ENCODE measurements at regions not wholly inside any gene's neighbourhood (a gene's known extent, or its start where the extent isn't known, plus 50 kb on each side); places are given as distances from the start of the nearest gene placed in this dataset.

DNA sequence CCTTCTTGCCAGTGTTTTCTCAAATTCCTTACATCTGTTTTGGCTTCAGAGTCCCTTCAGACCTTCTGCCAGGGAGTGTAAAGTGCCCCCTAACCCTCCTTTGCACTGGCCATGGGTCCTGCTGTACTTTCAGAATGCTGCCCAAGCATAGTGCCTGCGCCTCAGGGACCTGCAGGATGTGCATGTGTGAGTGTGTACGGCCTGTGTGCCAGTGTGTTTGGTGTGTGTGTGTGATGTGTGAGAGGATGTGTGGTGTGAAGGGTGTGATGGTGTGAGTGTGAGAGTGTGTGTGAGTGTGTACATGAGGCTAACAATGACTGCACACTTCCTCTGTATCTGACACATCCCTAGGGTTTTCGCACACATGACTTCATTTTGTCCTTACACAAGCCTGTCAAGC, 265.8 kb upstream of the RAB4A start:
- H2AFZ ChIP-seq (ENCODE audit: low read length) = no peak overlapping the region
- no peaks in the 10 kb centered on the region for H4K20me1 ChIP-seq (ENCODE audit: insufficient read depth, low read length)
- H3K9ac ChIP-seq (ENCODE audit: low read length) = no peak overlapping the region
- H3K4me1 ChIP-seq (ENCODE audit: low read length) = no peaks in the 10 kb centered on the region
- H3K4me3 ChIP-seq (ENCODE audit: low read length) = no peak overlapping the region
- TF ChIP-seq, protein P1, sequence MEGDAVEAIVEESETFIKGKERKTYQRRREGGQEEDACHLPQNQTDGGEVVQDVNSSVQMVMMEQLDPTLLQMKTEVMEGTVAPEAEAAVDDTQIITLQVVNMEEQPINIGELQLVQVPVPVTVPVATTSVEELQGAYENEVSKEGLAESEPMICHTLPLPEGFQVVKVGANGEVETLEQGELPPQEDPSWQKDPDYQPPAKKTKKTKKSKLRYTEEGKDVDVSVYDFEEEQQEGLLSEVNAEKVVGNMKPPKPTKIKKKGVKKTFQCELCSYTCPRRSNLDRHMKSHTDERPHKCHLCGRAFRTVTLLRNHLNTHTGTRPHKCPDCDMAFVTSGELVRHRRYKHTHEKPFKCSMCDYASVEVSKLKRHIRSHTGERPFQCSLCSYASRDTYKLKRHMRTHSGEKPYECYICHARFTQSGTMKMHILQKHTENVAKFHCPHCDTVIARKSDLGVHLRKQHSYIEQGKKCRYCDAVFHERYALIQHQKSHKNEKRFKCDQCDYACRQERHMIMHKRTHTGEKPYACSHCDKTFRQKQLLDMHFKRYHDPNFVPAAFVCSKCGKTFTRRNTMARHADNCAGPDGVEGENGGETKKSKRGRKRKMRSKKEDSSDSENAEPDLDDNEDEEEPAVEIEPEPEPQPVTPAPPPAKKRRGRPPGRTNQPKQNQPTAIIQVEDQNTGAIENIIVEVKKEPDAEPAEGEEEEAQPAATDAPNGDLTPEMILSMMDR (IDR thresholded peaks at IDR 0.05; ENCODE audit: low read length) = no peak
- TF ChIP-seq EZH2phosphoT487 (IDR thresholded peaks at IDR 0.05; ENCODE audit: low read length) (no peak), EZH2 (optimal IDR thresholded peaks at IDR 0.05; ENCODE audit: low read depth, low read length) (no peak)
- H3K27me3 ChIP-seq (replicated peaks; ENCODE audit: insufficient read depth, low read length) = no peaks in the 10 kb centered on the region
- H3K9me2 ChIP-seq (replicated peaks; ENCODE audit: insufficient read depth, low read length) = no peaks in the 10 kb centered on the region
- no peaks in the 10 kb centered on the region for H3K79me2 ChIP-seq (ENCODE audit: low read length)
- DNase-seq = no peak
- no peaks in the 10 kb centered on the region for H3K9me3 ChIP-seq (replicated peaks; ENCODE audit: insufficient read depth, low read length)
- no peaks in the 10 kb centered on the region for H3F3A ChIP-seq (ENCODE audit: insufficient read depth, low read length)
- no peak overlapping the region for H3K4me2 ChIP-seq (ENCODE audit: low read depth, low read length)
- no peaks in the 10 kb centered on the region for H3K36me3 ChIP-seq (replicated peaks; ENCODE audit: insufficient read depth, low read length)
- no peak overlapping the region for H3K27ac ChIP-seq (ENCODE audit: low read length)

DNA sequence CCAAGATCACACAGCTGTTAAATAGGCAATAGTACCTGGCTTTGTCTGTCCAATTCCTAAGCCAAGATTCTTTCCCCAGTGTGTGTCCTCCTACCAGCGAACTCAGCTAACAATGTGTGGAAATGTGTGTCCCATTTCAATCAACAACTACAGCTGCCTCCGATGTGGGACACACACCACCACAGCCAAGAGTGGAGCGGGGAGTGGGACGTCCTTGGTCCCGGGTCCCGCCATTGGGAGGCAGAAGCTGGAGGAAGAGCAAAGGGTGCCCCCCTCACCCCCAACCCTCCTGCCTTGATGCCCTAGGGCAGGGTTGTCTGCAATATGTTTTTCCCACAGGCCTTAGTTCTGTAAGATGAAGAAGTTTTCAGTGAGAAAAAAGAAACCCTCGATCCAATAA, 265.4 kb upstream of the RAB4A start:
- Histone ChIP-seq H3F3A (ENCODE audit: insufficient read depth, low read length) (no peaks in the 10 kb centered on the region), H3K27me3 (replicated peaks; ENCODE audit: insufficient read depth, low read length) (no peaks in the 10 kb centered on the region), H3K9ac (ENCODE audit: low read length) (no peak overlapping the region), H3K4me2 (ENCODE audit: low read depth, low read length) (no peak overlapping the region), H3K4me1 (ENCODE audit: low read length) (no peaks in the 10 kb centered on the region), H3K4me3 (ENCODE audit: low read length) (no peak overlapping the region), H3K79me2 (ENCODE audit: low read length) (no peaks in the 10 kb centered on the region), H3K9me2 (replicated peaks; ENCODE audit: insufficient read depth, low read length) (no peaks in the 10 kb centered on the region), H3K27ac (ENCODE audit: low read length) (no peak overlapping the region), H3K36me3 (replicated peaks; ENCODE audit: insufficient read depth, low read length) (no peaks in the 10 kb centered on the region), H2AFZ (ENCODE audit: low read length) (no peak overlapping the region), H4K20me1 (ENCODE audit: insufficient read depth, low read length) (no peaks in the 10 kb centered on the region), H3K9me3 (replicated peaks; ENCODE audit: insufficient read depth, low read length) (no peaks in the 10 kb centered on the region)
- no peak for TF ChIP-seq EZH2 (optimal IDR thresholded peaks at IDR 0.05; ENCODE audit: low read depth, low read length)
- no peak for DNase-seq

DNA sequence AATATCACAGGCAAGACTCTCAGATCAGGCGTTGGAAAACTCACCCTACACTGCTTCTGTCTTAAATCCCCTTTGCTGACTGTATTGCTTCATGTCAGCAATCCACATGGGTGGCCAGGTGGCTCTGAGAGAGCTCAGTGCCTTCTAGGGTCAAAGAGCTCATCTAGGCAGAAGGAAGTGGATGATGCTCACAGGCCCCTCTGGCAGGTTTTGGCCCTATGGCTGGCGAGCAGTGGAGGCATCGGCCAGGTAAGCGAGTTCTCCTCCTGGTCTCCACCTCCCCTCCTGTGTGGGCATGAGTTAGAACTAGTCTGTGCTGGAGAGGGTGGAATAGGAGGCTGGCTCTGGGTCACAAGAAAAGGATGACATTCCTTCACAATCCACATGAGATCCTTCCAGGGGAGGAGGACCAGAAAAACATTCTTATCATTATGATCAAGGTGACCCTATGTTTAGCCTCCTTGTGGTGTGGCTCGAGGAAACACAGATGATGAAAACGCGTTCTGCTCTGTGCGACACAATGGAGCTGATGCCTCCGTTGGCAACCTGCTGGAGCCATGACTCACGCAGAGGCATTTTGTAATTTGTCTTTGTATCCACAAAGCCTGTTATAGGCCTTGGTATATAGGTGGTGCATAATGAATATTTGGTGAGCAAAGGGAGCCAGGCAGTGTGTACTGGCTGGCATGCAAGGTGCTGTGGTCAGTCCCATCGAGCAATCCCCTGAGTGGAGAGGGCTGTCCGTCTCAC, 264.6 kb upstream of the RAB4A start:
- no peak overlapping the region for H3K27ac ChIP-seq (ENCODE audit: low read length)
- TF ChIP-seq, protein P1 (IDR thresholded peaks at IDR 0.05; ENCODE audit: low read length) = no peak
- TF ChIP-seq EZH2phosphoT487 (IDR thresholded peaks at IDR 0.05; ENCODE audit: low read length) = no peak
- no peak for TF ChIP-seq EZH2 (optimal IDR thresholded peaks at IDR 0.05; ENCODE audit: low read depth, low read length)
- H3K79me2 ChIP-seq (ENCODE audit: low read length) = no peaks in the 10 kb centered on the region
- no peak overlapping the region for H2AFZ ChIP-seq (ENCODE audit: low read length)
- no peaks in the 10 kb centered on the region for H3F3A ChIP-seq (ENCODE audit: insufficient read depth, low read length)
- H3K4me3 ChIP-seq (ENCODE audit: low read length) = no peak overlapping the region
- no peak overlapping the region for H3K4me2 ChIP-seq (ENCODE audit: low read depth, low read length)
- no peaks in the 10 kb centered on the region for H3K27me3 ChIP-seq (replicated peaks; ENCODE audit: insufficient read depth, low read length)
- H3K9me3 ChIP-seq (replicated peaks; ENCODE audit: insufficient read depth, low read length) = no peaks in the 10 kb centered on the region
- no peaks in the 10 kb centered on the region for H3K36me3 ChIP-seq (replicated peaks; ENCODE audit: insufficient read depth, low read length)
- H3K9me2 ChIP-seq (replicated peaks; ENCODE audit: insufficient read depth, low read length) = no peaks in the 10 kb centered on the region
- no peak overlapping the region for H3K9ac ChIP-seq (ENCODE audit: low read length)
- DNase-seq = no peak
- H3K4me1 ChIP-seq (ENCODE audit: low read length) = no peaks in the 10 kb centered on the region
- H4K20me1 ChIP-seq (ENCODE audit: insufficient read depth, low read length) = no peaks in the 10 kb centered on the region

DNA sequence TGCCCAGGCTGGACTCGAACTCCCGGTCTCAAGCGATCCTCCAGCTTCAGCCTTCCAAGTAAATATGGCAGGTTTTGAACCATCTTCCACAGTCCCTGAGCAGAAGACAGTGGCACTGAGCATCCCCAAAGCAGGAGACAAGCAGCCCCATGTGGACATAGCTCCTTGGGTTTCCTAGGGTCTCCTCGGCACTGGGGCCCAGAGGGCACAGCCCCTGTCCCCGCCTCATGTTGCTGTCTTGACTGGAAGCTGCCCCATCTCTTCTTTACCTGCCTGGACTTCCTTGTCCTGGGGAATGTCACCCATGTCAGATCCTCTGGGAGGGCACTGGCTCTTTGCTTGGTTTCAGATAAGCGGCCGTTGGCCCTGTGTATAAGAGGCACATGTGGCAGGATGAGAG, 263.7 kb upstream of the RAB4A start:
- H3K36me3 ChIP-seq (replicated peaks; ENCODE audit: insufficient read depth, low read length) = no peaks in the 10 kb centered on the region
- H3K4me2 ChIP-seq (ENCODE audit: low read depth, low read length) = no peak overlapping the region
- H3K27ac ChIP-seq (ENCODE audit: low read length) = no peak overlapping the region
- H3K27me3 ChIP-seq (replicated peaks; ENCODE audit: insufficient read depth, low read length) = no peaks in the 10 kb centered on the region
- no peaks in the 10 kb centered on the region for H3F3A ChIP-seq (ENCODE audit: insufficient read depth, low read length)
- H3K9ac ChIP-seq (ENCODE audit: low read length) = no peak overlapping the region
- DNase-seq = no peak
- no peaks in the 10 kb centered on the region for H3K79me2 ChIP-seq (ENCODE audit: low read length)
- TF ChIP-seq EZH2 (optimal IDR thresholded peaks at IDR 0.05; ENCODE audit: low read depth, low read length) = no peak
- TF ChIP-seq EZH2phosphoT487 (IDR thresholded peaks at IDR 0.05; ENCODE audit: low read length) = no peak
- TF ChIP-seq, protein P1 (IDR thresholded peaks at IDR 0.05; ENCODE audit: low read length) = no peak
- H3K4me3 ChIP-seq (ENCODE audit: low read length) = no peak overlapping the region
- no peaks in the 10 kb centered on the region for H3K9me2 ChIP-seq (replicated peaks; ENCODE audit: insufficient read depth, low read length)
- no peaks in the 10 kb centered on the region for H4K20me1 ChIP-seq (ENCODE audit: insufficient read depth, low read length)
- H3K4me1 ChIP-seq (ENCODE audit: low read length) = no peaks in the 10 kb centered on the region
- H2AFZ ChIP-seq (ENCODE audit: low read length) = no peak overlapping the region
- no peaks in the 10 kb centered on the region for H3K9me3 ChIP-seq (replicated peaks; ENCODE audit: insufficient read depth, low read length)
